Fibroblast of lung (primary cell): ENCODE measurements at regions not wholly inside any gene's neighbourhood (a gene's known extent, or its start where the extent isn't known, plus 50 kb on each side); places are given as distances from the start of the nearest gene placed in this dataset.

Experiments used
- CTCF ChIP-seq, 2 donors: IDR thresholded peaks in 1 of 2; conservative IDR thresholded peaks in 1 of 2; 1 replicate in 1 of 2; 2 replicates in 1 of 2; pipeline ENCODE4 v1.5.1; 2011 to 2012; ENCODE audit warnings: low read length in 2 of 2, control low read depth in 1 of 2, inconsistent platforms in 1 of 2, low read depth in 1 of 2, mild to moderate bottlenecking in 1 of 2
- EZH2 ChIP-seq: IDR thresholded peaks from 2 replicates; pipeline ENCODE4 v1.5.1; 2012; ENCODE audit warnings: low read length, control low read depth, mild to moderate bottlenecking; ENCODE audit errors: missing control alignments

DNA sequence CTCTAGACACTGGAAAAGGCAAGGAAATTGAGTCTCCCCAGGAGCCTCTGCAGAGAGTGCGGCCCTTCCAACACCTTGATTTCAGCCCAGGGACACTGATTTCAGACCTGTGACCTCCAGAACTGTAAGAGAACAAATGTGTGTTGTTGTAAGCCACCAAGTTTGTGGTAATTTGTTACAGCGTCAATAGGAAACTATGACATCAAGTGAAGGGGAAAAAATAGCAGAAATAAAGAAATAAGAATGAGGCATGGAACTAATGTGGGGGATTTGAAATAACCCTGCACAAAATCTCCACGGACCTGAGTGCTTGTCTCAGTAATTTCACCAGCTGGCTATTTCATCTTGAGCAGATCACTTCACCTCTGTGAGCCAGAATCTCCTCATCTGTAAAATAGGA, 227.8 kb upstream of the JUN start:
- no peak for TF ChIP-seq CTCF (conservative IDR thresholded peaks at IDR 0.05 in 1 of 2, IDR thresholded peaks at IDR 0.05 in 1 of 2; ENCODE audit: low read depth in 1 of 2, low read length in 2 of 2)
- no peak for TF ChIP-seq EZH2
